Esophagus squamous epithelium (tissue), 4 donors: ENCODE measurements at regions not wholly inside any gene's neighbourhood (a gene's known extent, or its start where the extent isn't known, plus 50 kb on each side); places are given as distances from the start of the nearest gene placed in this dataset.

Experiments used
- CTCF ChIP-seq, 6 experiments: fragments of 450-650 bp in 4 of 6; fragments of 200-600 bp in 2 of 6; sonication (generic) in 2 of 6; IDR thresholded peaks; one replicate each; pipeline ENCODE4 v1.5.1; 2016 to 2019; ENCODE audit warnings: antibody characterized with exemption in 6 of 6, mild to moderate bottlenecking in 4 of 6, moderate library complexity in 4 of 6
- POLR2A ChIP-seq, 4 donors: fragments of 450-650 bp; IDR thresholded peaks; one replicate each; pipeline ENCODE4 v1.6.1; 2017; ENCODE audit warnings: antibody characterized with exemption in 4 of 4, mild to moderate bottlenecking in 4 of 4, moderate library complexity in 3 of 4

- no peak for TF ChIP-seq CTCF (IDR thresholded peaks at IDR 0.05)
- no peak for TF ChIP-seq POLR2A (IDR thresholded peaks at IDR 0.05)
Observed at GRCh38 chr6:156319707-156320106, 457.5 kb upstream of the ARID1B start.
